ENCODE measurements at regions not wholly inside any gene's neighbourhood (a gene's known extent, or its start where the extent isn't known, plus 50 kb on each side); places are given as distances from the start of the nearest gene placed in this dataset.

DNA sequence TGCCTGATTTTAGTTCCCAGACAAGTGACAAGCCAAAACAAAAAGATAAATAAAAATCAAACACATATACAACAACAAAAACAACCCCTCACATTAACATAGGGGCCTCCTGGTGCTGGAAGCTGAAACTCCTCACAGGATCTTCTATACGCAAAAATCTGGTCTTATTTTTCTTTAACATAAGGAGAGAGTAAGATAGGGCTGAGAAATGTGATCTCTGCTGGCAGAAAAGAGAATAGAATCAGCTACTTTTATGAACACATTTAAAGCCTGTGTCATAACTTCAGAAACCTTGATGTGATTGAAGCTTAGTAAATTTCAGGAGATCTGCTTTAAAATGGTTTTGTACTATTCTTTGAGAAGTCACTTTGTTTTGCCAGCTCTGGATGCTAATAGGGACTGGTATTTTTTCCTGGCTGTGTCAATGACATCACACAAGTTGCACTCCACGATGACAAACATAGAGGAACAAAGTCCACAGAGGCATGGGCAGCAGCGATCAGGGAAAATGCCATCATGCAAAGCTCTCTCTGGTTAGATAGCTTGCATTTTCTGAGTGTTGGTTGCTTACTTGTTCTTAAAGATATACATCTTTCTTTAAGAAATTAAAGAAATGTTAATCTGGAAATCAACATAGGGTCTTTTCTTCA is 176.6 kb upstream of the SP4 start:
- no peak for DNase-seq

DNA sequence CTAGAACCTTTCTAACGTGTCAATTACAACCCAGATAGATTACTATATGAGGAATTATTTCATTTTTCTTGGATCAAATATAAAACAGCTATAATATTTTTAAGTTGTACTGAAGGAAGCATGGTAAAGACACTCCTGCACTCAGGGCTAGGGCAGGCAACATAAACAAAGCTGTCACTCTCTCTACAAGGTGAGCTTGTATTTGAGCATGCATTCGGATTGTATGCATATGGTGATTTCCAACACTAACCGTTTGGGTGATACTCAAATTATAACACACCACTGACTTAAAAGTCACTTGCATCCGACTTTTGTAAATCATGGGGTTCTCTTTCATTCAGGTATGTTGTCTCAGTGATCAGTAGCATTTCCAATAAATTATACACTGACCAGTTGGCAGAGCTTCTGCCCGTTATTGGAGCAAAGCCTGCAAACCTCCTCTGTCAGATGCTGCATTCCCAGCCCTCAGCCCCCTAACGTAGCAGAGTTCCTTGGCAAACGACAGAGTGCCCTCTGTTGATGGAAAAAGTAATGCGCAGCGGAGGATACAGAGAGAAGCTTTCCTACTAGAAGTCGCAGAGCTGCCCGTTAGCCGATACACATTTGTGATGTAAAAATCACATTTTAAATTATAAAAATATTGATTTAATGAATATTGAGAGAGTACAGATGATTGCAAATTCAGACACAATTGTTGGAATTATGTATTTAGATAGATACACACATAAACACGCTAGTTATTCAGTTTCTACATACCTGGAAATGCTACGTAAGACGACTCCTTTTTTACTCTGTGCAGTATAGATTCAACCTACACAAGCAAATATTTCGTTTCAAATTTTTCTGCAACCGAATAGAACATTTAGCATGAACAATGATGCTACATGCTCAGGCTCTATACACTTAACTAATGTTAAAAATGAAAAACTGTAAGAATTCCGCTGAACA is 173.9 kb upstream of the SP4 start:
- peak; percentile 83 for DNase-seq

DNA sequence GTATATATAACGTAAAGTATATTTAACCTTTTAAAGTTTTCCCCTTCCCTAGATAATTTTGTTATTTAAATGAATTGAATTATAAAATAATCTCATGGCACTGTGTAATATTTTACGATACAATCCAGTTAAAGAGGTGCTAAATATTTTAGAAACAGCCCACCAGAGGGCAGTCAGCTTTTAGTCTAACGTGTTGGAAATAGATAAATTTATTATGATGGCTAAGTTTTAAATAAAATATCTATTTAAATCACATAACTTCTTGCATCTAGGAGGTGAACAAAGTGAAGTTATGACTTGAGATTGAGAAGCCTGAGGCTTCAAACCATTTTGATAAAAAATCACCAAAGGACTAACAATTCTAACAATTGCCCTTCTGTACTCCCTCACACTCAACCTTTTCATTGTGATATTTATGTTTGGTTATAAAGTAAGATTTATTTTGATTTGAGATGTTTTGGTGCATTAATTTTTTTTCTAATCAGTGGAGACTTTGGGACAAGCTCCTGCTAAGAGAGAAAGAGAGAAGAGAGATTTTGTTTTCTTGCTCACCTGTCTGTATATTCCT is 171.5 kb upstream of the SP4 start:
- DNase-seq = peak; percentile 59

DNA sequence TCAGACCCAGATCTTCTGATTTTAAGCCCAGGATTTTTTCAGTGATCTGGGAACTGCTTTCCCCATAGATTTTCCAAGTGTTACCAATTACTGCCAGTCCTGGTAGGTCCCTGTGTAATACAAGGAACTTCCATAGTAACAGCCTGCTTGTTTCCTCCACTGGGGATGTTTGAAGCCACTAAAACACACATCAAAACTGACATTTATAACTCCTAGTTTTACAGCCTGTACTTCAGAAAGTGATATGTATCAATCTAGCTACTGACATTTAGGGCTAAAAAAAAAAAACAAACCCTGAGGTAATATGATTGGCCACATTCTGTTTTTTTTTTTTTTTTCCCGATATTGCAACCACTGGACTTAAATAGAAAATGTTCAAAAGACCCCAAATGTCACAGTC is 166.9 kb upstream of the SP4 start:
- no peak for DNase-seq

DNA sequence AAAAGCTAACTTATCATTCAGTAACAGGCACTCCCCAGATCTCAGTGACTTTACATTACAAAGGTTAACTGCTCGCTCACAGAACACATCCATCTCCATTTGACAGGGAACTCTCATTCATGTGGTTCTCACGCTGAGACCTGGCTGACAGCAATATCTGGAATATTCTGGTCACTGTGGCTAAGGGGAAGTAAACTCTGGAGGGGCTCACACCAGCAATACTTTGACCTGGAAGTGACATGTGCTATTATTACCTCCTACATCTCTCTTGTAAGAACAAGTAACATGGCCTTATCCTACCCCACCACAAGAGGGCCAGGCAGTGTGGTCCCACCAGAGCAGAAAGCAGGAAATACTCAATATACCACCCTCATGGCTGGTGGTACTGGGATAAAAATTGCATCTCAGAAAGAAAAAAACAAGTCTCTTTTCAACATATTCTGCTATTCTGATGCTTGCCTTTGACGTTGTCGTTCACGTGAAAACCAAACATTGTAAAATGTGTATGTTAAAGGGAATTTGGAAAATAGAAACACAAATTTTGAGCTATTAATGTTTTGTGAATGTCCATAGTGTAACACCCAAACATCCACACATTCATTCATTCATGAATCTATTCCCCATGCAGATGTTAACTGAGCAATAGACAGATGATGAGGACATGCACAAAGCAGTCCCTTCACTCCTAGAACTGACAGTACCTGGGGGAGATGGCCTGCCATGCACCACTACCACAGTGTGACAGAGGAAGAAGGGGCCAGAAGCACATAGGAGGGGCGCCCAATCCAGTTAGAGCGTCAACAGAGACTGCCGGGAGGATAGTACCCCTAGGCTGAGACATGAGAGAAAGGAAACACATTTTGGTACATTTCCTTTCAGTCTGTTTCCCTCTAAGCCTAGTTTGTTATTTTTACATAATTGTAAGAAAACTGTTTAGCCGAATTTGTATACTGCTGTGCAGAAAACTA is 166.0 kb upstream of the SP4 start:
- DNase-seq = peak; percentile 70

DNA sequence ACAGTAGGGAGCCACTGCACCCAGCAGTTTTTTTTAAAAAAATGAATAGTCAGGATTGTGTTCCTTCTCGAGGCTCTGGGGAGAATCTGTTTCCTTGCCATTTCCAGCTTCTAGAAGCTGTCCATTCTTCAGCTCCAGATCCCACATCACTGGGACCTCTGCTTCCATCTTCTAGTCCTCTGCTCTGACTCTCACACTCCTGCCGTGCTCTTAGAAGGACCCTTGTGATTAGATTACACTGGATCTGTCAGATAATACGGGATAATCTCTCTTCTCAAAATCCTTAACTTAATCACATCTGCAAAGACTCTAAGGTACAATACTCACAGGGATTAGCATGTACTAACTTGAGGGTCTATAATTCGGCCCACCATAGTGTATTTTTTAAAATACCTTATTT is 158.9 kb upstream of the SP4 start:
- peak; percentile 95 for DNase-seq

DNA sequence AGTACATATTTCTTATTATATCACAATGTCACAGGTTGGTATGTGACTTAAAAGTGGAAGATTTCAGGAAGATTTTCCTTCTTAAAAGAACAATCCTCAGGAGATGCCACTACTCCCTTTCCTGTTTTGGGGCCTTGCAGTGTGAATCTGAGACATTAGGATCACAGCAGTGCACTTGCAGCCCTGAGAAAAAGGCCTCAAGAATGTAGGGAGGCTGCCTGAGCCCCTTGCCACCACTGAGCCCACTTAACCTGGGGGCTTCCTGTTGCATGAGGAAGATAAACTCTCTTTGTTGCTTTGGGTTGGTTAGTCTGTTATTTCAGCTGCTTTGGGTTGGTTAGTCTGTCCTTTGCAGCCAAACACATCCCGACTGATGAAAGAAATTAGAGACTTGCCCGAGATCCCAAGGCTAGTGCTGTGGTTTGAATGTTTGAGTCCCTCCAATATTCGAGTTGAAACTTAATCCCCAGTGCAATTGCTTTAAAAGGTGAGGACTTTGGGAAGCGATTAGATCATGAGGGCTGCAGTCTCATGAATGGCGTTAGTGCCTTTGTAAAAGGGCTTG is 151.3 kb upstream of the SP4 start:
- no peak for DNase-seq

DNA sequence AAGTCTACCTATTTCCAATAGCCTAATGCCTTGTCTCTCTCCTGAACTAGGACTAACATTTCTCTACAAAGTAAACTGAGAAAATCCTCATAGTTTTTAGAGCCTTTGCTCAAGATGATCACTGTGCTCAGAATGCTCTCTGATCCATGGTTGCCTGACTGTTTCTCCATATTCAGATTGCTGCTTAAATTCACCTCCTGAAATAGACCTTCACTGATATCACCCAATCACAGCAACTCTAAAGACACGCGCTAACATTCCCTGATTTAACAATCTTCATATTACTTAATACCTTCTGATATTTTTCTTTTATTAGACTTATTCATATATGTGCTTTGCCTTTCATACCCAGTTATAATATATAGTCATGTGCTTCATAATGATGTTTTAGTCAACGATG is 148.9 kb upstream of the SP4 start:
- DNase-seq = no peak

DNA sequence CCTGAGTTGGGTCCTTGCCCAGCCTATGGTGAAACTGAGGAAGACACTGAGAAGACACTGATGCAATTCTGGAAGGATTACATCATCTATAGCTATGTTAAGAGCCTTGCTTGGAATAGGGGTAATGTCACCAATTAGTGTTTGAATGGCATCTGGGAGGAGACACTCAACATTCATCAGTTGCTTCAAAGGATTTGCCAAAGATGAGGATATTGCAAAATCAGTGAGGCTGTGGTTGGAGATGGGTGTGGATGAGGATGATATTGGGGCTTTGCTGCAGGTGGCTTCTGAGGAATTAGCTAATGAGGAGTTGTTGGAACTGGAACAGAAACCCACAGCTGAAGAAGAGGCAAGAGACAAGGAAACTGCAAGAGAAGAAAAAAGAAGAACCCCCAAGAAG is 146.7 kb upstream of the SP4 start:
- no peak for DNase-seq

DNA sequence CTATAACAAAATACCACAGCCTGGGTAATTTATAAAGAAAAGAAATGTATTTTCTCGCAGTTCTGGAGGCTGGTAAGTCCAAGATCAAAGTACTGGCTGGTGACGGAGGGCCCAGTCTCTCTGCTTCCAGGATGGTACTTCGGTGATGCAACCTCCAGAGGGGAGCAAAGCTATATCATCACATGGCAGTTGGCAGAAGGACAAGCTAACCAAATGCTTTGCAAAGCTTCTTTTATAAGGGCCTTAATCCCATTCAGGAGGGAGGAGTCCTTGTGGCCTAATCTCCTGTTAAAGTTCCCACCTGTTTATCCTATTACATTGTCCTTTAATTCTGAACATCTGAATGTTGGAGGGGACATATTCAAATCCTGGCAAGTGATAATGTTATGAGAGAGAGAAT is 134.1 kb upstream of the SP4 start:
- peak; percentile 97 for DNase-seq

DNA sequence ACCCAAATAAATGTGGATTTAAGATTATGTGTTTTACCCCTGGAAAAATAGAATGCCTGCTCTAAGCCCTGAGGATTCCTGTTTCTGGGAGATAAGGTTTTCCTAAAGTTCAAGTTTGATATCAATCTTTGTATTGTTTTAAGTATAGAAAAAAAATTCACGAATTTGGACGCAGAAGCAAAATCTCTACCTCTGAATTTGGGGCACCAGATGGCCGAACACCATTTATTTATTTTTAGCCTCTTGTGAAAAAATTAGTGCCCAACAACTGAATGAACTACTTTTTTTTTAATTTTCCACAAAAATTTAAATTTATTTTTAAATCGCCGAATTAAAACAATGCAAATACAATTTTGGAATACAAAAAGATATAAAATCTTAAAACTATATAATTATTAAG is 128.1 kb upstream of the SP4 start:
- DNase-seq = no peak

DNA sequence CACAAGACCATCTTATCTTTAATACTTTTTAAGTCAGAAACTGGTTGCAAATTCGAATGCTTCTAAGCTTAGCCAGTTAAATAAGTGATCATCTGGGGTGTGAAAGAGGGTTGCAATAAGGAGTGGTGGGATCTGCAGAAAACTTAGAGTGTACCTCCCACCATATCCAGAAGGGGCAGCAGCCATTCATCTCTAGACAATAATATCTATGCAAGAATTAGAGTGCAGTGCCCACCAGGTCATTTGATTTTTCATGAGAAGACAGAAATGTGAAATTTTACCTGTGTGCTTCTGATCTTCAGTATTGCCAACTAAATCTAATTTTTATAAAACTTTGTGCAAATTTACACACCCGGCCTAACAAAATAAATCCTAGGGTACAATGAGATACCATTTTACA is 127.2 kb upstream of the SP4 start:
- peak; percentile 47 for DNase-seq

DNA sequence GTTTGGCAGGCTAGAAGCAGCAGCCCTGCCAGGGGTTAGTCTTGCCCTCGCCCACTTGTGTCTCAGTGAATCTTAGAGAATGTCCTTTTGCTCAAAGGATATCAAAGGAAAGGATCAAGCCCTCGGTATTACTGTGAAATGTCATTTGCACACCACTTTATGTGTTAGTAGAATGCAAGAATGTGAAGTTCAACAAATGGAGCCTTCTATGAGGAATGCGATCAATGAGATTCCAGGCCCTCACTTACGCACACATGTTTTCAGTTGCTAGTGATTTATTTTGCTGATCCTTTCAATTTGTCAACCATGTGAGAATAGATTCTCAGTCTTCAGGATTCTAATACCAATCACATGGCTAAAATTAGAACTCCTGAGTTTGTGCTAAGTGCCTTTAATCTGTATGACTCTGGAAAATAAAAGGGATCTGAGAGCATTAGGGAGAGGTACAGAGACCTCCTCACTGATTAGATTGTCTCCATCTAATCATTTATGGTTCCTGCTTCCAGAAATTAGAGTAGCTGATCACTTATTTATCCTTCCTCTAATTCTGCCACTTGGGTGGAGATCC is 123.0 kb upstream of the SP4 start:
- peak; percentile 68 for DNase-seq

DNA sequence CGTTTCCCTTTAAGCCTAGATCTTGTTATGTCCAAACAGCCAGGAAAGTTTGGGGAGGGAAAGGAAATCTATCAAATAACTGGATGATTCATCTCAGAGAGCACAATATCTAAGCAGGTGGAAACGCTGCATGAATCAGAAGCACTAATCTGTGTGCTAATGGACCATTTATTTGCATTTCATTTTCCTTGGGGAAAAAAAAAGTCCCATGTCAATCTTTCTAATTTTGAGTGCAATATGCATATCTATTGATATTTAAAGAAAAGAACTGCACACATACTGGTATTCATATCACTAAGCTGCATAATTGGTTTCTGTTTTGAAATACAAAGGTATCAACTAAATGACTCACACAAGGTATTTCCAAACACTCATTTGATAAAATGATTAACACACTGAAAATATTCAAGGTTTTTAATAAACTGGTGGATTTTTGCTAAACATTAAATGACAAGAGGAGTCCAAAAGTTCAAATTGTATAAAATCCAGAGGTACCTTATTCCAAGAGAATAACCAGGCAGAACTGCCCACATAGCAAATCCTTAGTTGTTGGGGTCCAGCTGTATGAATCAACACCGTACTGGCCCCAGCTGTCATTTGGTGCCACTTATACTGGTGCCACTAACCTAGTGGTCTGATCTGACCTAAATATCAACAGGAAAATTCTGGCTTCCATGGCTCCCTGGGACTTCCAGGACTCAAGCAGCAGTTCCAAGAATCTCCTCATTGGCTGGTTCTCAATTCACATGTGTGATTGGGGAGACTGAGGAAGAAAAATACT is 122.2 kb upstream of the SP4 start:
- no peak for DNase-seq

DNA sequence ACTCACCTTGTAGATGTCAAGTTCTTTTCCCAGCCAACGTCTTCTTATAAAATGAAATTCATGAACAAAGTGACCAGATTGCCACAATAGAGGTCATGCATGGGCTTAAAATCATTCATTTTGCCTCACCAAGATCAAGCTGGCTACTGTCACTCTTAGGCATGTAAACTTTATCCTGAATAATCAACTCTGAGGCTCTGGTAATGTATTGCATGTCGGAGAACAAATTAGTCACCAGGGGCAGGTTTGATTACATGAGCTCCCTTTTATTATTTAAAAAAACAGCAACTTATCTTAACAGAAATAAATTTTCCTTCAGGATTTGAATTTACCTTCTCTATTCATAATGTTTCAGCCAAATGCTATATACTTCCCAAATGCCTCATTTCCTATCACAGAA is 112.9 kb upstream of the SP4 start:
- no peak for DNase-seq

DNA sequence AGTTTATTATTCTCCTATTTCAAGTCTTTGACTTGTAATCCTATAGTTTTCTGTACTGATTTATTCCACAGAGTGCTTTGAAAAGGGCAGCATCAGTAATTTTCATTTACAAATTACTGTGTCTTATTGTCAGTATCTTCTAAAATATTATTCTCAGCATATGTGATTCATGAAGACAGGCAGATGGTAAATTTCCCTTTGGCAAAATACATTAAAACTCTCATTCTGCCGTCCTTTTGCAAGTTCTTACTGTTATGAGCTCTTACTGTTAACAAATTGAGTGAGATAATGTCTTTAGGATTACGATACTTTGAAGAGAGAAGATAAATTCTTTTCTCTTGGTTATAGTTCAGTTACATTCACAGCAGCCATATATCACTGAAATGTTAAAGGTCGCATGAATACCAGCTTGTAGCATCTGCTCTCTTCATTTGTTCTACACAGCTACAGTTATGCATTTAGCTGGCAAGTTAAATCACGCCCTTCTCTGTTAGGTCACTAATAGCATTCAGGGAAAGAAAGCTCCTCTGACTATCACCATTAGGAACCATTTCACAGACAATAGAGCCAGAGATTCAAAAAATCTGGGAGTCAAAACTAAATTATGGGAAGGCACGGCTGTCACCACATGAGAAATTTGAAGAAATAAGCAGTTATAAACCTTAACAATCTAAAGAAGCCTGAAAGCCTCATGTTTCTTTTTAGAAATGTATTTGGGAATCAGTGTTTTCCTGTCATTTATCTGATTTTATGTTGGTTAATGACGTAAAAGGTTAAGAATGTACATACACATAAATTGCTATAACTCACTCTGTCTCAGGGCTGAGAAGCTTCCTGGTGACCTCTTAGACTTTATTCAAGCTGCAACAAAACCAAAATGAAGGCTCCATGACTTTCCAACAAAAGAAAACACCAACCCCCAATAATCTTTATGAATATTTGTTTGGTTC is 109.6 kb upstream of the SP4 start:
- DNase-seq = no peak

DNA sequence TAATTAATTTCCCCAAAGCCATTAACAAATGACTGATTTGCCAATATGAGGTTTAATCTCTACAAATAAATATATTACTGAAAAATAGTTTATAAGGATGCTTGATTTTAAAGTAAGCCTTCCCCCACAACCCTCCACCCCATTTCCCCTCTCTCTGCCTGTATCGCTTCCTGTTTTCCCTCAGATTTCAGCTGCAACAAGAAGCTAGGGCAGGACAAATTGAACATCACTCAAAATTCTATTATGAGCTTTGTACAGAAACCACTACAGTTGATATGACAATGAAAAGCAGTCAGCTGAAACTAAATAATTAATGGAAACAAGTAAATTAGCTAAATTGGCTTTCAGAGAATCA is 109.0 kb upstream of the SP4 start:
- no peak for DNase-seq

DNA sequence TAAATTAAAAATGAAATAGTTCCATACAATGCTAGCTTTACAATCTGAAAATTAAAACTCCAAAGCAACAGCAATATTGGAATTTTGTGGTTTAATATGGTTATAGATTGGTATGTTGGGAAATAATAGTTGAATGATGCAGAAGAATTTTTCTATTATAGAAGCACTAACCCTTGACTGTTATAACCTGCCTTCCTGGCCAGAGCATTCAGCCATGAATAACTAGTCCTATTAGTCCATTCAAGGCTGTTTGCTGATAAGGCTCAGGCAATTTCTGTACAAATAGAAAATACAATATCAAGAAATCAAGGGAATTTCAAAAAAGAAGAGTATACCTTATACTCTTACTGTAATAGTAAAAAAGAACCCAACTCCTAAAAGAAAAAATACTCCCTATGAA is 101.6 kb upstream of the SP4 start:
- DNase-seq = no peak

DNA sequence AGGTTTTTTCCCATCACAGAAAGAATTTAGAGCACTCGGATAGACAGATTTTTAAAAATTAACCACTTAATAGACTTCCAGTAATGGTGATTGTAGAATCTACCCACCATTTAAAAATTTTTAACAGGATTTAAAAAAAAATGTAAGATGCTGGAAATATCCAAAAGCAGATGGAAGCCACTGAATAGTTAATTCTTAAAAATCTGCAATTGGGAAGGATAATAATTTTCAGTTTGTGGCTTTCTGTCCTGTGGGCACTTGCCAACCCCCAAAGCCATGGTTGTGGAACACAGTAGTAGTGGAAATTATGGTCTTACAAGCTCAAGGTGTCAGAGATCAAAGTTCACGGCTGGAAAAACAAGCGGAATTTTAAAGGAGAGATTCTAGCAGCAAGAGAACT is 101.0 kb upstream of the SP4 start:
- DNase-seq = no peak
